ENCODE measurements at regions not wholly inside any gene's neighbourhood (a gene's known extent, or its start where the extent isn't known, plus 50 kb on each side); places are given as distances from the start of the nearest gene placed in this dataset.

GRCh38 chr12:118850244-118850825 lies 131.0 kb upstream of the SRRM4 start:
- no peak for DNase-seq (ENCODE audit: low read depth, low spot score)

DNA sequence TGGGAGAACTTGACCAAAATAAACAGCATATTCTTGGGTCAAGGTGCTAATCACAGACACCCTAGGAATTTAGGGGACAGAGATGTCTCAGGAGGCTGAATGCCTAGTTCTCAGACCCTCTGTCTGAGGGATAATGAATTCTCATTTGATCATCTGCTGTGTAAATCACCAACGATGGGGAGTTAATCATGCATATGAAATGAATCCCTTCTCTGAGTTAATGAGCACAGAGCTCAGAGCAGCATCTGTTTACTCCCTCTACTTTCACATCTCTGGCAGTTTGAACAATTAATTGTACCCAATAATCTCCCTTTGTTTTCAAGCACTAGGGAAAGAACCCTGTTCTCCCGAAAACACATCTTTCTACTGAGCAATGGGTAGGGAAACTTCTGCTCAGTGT lies 129.4 kb upstream of the SRRM4 start:
- no peak for DNase-seq (ENCODE audit: low read depth, low spot score)

GRCh38 chr12:118853634-118854033 lies 127.7 kb upstream of the SRRM4 start:
- no peak for DNase-seq (ENCODE audit: low read depth, low spot score)

- DNase-seq (ENCODE audit: low read depth, low spot score) = no peak
Measured at GRCh38 chr12:118855858-118856257, 125.5 kb upstream of the SRRM4 start.

- peak; percentile 9 for DNase-seq (ENCODE audit: low read depth, low spot score)
Measured at GRCh38 chr12:118866346-118866745, 115.0 kb upstream of the SRRM4 start.

- DNase-seq (ENCODE audit: low read depth, low spot score) = no peak
Measured at GRCh38 chr12:118870551-118870950, 110.8 kb upstream of the SRRM4 start.

GRCh38 chr12:118874698-118875548 lies 106.4 kb upstream of the SRRM4 start:
- DNase-seq (ENCODE audit: low read depth, low spot score) = no peak

DNA sequence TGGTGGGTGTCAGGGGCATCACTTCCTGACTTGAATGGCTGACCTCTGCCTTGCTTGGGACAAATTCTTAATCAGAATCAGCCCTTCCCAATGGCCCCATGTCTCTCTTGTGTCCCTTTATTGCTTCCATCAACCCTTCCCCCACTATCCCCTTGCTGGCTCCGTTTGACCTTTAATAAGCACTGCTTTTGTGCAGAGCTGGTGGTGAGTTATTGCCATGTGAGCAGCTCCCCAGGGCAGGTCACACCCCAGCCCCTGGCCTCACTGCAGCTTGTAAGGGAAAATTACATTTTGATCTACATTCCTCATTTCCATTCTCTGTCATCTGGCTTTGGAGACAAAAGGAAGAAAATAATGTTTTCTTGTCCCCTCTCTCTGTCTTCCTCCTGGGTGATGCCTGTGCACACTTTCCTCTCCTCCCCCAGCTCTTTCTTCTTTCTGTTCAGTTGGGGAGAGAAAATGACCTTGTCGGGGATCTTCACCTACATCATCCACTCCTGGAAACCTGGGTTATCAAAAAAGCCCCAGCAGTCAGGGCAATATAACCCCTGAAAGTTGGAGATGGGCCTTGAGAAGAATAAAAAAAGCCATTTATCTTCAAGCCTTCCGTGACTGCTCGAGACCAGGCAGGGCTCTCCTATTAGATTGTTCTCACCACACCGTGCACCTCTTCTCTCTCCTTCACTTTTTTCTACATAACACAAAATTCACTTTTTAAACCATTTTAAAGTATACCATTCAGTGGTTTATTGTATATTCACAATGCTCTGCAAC lies 100.4 kb upstream of the SRRM4 start:
- no peak for DNase-seq (ENCODE audit: low read depth, low spot score)

GRCh38 chr12:118884226-118884625 lies 97.1 kb upstream of the SRRM4 start:
- DNase-seq (ENCODE audit: low read depth, low spot score) = no peak

DNA sequence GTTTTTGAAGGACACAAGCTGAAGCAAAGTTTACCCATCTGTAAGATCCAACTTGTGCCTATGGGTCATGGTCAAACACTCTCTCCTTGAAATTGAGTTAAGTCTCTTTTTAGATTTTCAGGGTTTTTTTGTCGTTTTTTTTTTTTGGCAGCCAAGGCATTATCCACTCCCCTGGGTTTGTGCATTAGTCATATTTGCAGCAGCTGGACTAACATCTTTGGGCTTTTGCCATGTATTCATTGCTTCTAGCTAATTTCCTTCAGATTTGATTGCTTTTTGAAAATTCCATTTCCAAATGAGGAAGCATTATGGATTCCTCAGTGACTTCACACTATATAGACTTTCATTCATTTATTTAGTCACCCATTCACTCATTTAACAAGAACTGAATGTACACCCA lies 80.3 kb upstream of the SRRM4 start:
- no peak for DNase-seq (ENCODE audit: low read depth, low spot score)

DNA sequence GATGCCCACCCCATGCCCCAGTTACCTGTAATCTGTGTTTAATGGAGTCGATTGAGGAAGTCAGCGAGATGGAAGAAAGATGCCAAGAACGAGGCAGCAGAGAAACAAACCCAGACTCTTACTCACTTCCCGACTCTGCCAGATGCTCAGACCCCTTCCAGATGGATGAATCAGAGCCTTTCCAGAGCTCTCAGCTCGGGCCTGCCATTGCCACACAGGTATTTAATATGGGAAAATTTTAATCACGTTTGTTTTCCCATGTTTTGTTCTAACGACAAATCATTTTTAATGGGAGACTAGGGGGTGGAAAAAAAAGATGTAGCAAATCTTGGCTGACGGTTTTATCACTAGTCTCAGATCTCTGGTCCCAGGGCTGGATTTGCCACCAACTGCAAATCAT lies 72.5 kb upstream of the SRRM4 start:
- DNase-seq (ENCODE audit: low read depth, low spot score) = no peak

GRCh38 chr12:118912697-118913270 lies 68.6 kb upstream of the SRRM4 start:
- DNase-seq (ENCODE audit: low read depth, low spot score) = no peak

DNA sequence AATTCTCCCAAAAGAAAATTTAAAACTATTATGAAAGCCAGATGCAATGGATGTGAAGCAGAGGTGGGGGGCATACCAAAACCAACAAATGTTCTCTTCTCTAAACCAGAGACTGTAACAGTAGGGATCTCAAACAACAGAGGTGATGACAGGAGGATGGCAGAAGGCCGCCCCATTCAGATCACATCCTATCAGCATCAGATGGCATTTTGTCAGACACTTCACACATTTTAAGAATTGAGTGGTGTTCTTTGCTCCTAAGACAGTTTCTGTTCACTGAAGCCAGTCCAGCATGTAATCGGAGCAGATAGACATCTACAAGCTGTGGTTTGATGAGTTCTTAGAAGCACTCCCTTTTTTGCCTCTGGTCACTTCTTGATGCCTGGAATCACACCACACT lies 59.6 kb upstream of the SRRM4 start:
- no peak for DNase-seq (ENCODE audit: low read depth, low spot score)

- peak; percentile 4 for DNase-seq (ENCODE audit: low read depth, low spot score)
Measured at GRCh38 chr12:118922405-118922804, 58.9 kb upstream of the SRRM4 start.

GRCh38 chr12:118925407-118925806 lies 55.9 kb upstream of the SRRM4 start:
- no peak for DNase-seq (ENCODE audit: low read depth, low spot score)

DNA sequence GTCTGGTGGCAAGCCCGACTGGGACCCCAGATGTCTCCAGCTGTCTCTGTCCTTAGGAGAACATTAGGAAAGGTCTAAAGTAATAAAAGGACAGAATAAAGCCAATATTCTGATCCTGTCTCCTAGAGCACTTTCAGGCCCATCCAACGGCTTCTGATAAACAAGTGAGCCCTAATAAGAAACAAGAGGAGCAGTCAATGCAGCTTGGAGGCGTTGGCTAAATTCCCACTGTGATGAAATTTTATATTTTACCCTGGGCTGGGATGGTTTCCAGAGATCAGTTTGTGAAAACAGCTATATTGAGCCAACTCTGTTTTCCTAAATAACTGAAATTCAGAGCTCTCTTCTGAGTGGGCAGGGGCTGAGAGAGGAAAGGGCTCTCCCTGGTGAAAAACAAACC lies 55.5 kb upstream of the SRRM4 start:
- DNase-seq (ENCODE audit: low read depth, low spot score) = no peak

Measured in astrocyte of the hippocampus (primary cell).